ENCODE measurements at regions not wholly inside any gene's neighbourhood (a gene's known extent, or its start where the extent isn't known, plus 50 kb on each side); places are given as distances from the start of the nearest gene placed in this dataset.

GRCh38 chr5:2417301-2417700 is 334.2 kb downstream of the IRX2 start:
- no peak for TF ChIP-seq CTCF (IDR thresholded peaks at IDR 0.05)
- Histone ChIP-seq H3K4me3 (no peak overlapping the region), H3K27ac (no peak overlapping the region)
- DNase-seq (ENCODE audit: low spot score) = no peak

GRCh38 chr5:2415678-2416077 is 335.8 kb downstream of the IRX2 start:
- no peak for TF ChIP-seq CTCF (IDR thresholded peaks at IDR 0.05)
- H3K4me3 ChIP-seq = no peak overlapping the region
- no peak overlapping the region for H3K27ac ChIP-seq
- DNase-seq (ENCODE audit: low spot score) = no peak

- no peak for TF ChIP-seq CTCF (IDR thresholded peaks at IDR 0.05)
- no peak for DNase-seq (ENCODE audit: low spot score)
- H3K4me3 ChIP-seq = no peak overlapping the region
- no peak overlapping the region for H3K27ac ChIP-seq
These were observed 341.0 kb downstream of the IRX2 start for GRCh38 chr5:2410451-2410850.

- no peak for TF ChIP-seq CTCF (IDR thresholded peaks at IDR 0.05)
- no peak for DNase-seq (ENCODE audit: low spot score)
- no peak overlapping the region for H3K27ac ChIP-seq
- no peak overlapping the region for H3K4me3 ChIP-seq
These were observed 348.2 kb downstream of the IRX2 start for GRCh38 chr5:2403296-2403695.

GRCh38 chr5:2399804-2400203 is 351.7 kb downstream of the IRX2 start:
- Histone ChIP-seq H3K27ac (no peak overlapping the region), H3K4me3 (no peak overlapping the region)
- TF ChIP-seq CTCF (IDR thresholded peaks at IDR 0.05) = no peak
- DNase-seq (ENCODE audit: low spot score) = no peak

GRCh38 chr5:2399096-2399495 is 352.4 kb downstream of the IRX2 start:
- no peak for TF ChIP-seq CTCF (IDR thresholded peaks at IDR 0.05)
- no peak overlapping the region for H3K27ac ChIP-seq
- no peak for DNase-seq (ENCODE audit: low spot score)
- no peak overlapping the region for H3K4me3 ChIP-seq

- DNase-seq (ENCODE audit: low spot score) = no peak
- Histone ChIP-seq H3K4me3 (no peak overlapping the region), H3K27ac (no peak overlapping the region)
- no peak for TF ChIP-seq CTCF (IDR thresholded peaks at IDR 0.05)
These were observed 357.9 kb downstream of the IRX2 start for GRCh38 chr5:2393556-2393955.
